OCI-LY3 (cell line): ENCODE measurements at regions not wholly inside any gene's neighbourhood (a gene's known extent, or its start where the extent isn't known, plus 50 kb on each side); places are given as distances from the start of the nearest gene placed in this dataset.

Experiments
- CTCF ChIP-seq: fragments of 200-600, 300-600 bp; sonication (generic); IDR thresholded peaks from 2 replicates; pipeline ENCODE4 v1.5.1; 2014; ENCODE audit warnings: antibody characterized with exemption, low read length, low read depth
- EZH2phosphoT487 ChIP-seq: fragments of 200-600 bp; shearing (Covaris generic); IDR thresholded peaks from 2 replicates; pipeline ENCODE4 v1.6.1; 2018; ENCODE audit warnings: antibody characterized with exemption, mixed run types, low read depth

GRCh38 chr13:57018915-57019314 is 121.8 kb upstream of the PRR20A start:
- no peak for TF ChIP-seq CTCF
- TF ChIP-seq EZH2phosphoT487: no peak
